ENCODE measurements at regions not wholly inside any gene's neighbourhood (a gene's known extent, or its start where the extent isn't known, plus 50 kb on each side); places are given as distances from the start of the nearest gene placed in this dataset.

DNA sequence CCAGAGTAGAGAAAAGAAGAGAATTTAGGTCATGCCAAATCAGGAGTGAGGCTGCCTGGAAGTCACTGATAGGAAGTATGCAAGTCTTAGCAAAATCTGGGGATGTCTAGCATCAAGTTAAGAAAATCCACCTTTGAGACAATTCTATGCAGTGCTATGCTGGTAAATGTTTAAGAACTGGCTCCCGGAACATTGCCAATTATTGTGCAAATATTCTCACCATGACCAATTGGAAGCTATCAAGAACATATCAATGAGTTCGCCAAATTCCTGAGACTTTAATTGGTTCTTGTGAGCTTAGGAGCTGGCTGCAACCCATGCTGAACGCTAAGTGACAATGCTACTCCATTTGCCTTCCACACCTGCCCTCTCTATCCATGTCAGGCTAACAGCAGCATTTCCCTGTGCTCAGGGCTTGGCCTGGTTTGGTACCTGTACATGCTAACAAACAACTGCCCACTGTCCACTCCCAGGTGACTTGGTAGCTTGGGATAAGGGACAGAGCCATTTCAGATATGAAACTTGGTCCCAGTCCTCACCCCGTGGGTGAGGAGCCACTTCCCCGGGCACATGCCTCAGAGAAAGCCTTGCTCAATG, 172.9 kb upstream of the KLHL29 start:
- DNase-seq (ENCODE audit: low spot score) (no peak), ATAC-seq (ENCODE audit: low FRiP score) (no peak)
- TF ChIP-seq CTCF (IDR thresholded peaks at IDR 0.05), result no peak

DNA sequence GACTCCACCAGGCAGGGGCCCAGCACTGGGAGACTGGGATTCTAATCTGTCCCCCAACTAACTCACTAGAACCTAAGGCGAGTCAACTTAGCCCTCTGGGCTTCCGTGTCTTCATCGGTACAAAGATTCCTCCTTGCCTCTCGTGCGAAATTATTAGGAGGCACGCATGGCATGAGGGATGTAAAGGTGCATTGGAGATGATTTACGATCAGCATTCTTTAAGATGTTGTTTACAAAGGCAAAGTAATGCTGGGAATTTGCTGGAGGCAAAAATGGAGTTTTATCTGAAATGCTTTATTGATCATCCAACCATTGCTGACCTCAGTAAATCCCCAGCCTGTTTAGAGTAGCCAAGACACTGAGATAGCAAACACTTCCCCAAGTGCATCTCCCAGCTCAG, 171.8 kb upstream of the KLHL29 start:
- ATAC-seq (ENCODE audit: low FRiP score) (no peak), DNase-seq (ENCODE audit: low spot score) (no peak)
- TF ChIP-seq CTCF (IDR thresholded peaks at IDR 0.05), result no peak

GRCh38 chr2:23215016-23215415, 170.0 kb upstream of the KLHL29 start:
- DNase-seq (ENCODE audit: low spot score) (no peak), ATAC-seq (ENCODE audit: low FRiP score) (no peak)
- TF ChIP-seq CTCF (IDR thresholded peaks at IDR 0.05), result no peak

DNA sequence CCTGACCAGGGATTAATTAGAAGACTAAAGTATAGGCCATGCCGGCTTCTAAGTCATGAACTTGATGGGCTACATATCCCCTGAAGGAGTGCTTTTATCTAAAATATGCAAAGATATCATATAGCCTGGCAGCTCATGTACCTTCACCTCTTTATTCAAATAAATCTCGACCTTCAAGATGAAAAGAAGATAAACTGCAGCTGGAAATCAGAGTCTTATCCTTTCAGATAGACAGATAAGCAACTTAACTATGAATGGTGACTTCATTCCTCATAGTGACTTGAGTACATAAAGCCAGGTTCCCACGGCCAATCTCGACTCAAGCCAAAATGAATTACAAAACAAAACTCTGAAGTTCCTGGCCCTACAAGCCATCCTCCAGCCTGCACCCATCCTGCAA, 165.3 kb upstream of the KLHL29 start:
- ATAC-seq (ENCODE audit: low FRiP score) (no peak), DNase-seq (ENCODE audit: low spot score) (no peak)
- TF ChIP-seq CTCF (IDR thresholded peaks at IDR 0.05), result no peak

GRCh38 chr2:23220513-23221094, 164.4 kb upstream of the KLHL29 start:
- ATAC-seq (ENCODE audit: low FRiP score) (no peak), DNase-seq (ENCODE audit: low spot score) (no peak)
- TF ChIP-seq CTCF (IDR thresholded peaks at IDR 0.05), result no peak

DNA sequence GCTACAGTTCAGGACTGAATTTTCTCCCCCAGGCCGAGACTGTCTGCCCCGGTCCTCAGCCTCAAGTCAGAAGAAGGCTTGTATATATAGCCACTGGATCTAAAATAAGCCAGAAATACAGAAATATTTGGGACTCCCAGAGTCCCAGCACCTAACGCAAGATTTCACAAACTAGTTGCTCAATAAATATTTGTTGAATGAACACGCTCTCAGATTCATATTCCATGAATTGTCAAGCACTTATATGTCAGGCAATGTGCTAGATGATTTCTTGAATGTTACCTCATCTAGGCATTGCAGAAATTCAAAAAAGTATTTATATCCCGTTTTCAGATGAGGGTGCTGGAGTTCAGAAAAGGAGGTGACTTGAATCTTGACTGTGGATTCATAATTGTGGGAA, 163.7 kb upstream of the KLHL29 start:
- DNase-seq (ENCODE audit: low spot score) (no peak), ATAC-seq (ENCODE audit: low FRiP score) (no peak)
- no peak for TF ChIP-seq CTCF (IDR thresholded peaks at IDR 0.05)

DNA sequence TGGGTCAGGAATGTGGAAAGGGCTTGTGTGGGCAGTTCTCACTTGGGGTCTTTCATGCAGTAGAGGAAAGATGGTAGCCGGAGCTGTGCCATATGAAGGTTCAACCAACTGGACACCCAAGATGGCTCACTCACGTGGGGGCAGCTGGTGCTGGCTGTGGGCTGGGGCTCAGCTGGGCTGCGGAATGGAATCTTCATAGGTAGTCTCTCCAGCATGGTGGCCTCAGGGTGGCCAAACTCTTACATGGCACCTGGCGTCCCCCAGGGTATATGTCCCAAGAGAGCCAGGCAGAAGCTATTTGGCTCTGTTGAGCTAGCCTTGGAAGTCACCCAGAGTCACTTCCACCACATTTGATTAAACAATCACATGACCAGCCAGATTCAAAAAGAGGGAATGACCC, 163.1 kb upstream of the KLHL29 start:
- DNase-seq (ENCODE audit: low spot score) (no peak), ATAC-seq (ENCODE audit: low FRiP score) (no peak)

More for the DNA sequence above, 163.1 kb upstream of the KLHL29 start:
- TF ChIP-seq CTCF (IDR thresholded peaks at IDR 0.05), result no peak

Measured in omental fat pad (tissue), 3 donors.